SK-N-MC (cell line): ENCODE measurements at regions not wholly inside any gene's neighbourhood (a gene's known extent, or its start where the extent isn't known, plus 50 kb on each side); places are given as distances from the start of the nearest gene placed in this dataset.

Experiments
- EZH2 ChIP-seq: fragments of 200-600 bp; sonication (generic); IDR thresholded peaks from one replicate; pipeline ENCODE4 v1.6.1; 2017; ENCODE audit warnings: antibody characterized with exemption
- FOXP2 ChIP-seq: optimal IDR thresholded peaks from 2 replicates; pipeline ENCODE3; 2011; ENCODE audit warnings: mild to moderate bottlenecking, moderate library complexity; ENCODE audit not compliant: insufficient read depth; ENCODE audit errors: extremely low read length, control extremely low read depth
- POLR2AphosphoS5 ChIP-seq: IDR thresholded peaks from 2 replicates; pipeline ENCODE4 v1.6.1; 2012; ENCODE audit warnings: mild to moderate bottlenecking, low read depth, low read length, borderline replicate concordance

DNA sequence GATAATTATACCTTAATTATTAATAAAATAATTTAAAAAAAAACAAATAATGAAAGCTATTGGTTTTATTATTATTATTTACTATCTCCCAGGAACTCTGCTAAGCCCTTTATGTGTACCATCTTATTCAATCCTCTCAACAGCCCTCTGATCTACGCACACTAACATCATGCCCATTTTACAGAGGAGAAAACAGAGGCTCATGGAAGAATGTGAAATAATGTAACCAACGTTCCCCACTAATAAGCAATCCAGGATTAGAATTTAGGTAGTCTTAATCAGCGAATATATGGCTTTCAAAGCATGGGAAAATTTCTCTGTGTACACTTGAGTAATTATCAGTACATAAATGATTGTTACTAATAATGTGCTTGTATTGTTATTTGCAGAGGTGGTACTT is 89.0 kb downstream of the MAFB start:
- TF ChIP-seq FOXP2: no peak
- TF ChIP-seq EZH2: no peak
- no peak for TF ChIP-seq POLR2AphosphoS5
